ENCODE measurements at regions not wholly inside any gene's neighbourhood (a gene's known extent, or its start where the extent isn't known, plus 50 kb on each side); places are given as distances from the start of the nearest gene placed in this dataset.

DNA sequence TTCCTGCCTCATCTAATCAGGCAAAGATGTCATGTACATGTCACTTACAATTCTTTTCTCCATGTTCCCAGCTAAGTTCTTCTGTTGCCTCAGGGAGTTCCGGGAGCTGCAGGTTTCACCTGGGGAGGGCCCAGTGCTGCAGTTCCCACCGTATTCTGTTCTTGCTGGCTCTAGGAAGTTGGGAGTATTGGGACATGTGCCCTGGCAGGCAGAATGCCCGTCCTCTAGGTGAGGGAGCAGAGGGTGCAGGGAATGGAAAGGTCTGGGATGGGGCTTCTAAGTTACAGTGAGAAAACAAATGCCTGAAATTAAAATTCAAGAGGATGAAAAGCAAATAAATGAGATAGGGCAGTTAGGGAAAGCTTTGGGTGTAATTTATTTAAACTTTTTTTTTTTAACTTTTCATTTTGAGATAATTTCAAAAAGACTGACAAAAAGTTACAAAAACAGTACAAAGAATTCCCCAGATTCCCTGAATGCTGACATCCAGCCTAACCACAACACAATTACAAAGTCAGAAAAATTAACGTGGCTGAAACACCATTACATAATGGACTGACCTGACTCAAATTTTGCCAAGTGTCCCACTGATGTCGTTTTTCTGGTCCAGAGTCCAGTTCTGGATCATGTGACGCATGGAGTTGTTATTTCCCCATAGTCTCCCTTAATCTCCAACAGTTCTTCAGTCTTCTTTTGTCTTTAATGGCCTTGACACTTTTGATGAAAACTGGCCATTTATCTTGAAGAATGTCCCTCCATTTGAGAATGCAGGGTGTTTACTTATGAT lies 187.2 kb upstream of the MYL2 start (continued):
- TF ChIP-seq FOXA1 (IDR thresholded peaks at IDR 0.05) (no peak), HNF4A (conservative IDR thresholded peaks at IDR 0.05) (peak; percentile 87 to 95), RXRA (IDR thresholded peaks at IDR 0.05) (peak in 1 of 2 donors; percentile 64), ATF3 (IDR thresholded peaks at IDR 0.05) (no peak), TAF1 (conservative IDR thresholded peaks at IDR 0.05) (no peak), FOXA2 (IDR thresholded peaks at IDR 0.05) (no peak)

DNA sequence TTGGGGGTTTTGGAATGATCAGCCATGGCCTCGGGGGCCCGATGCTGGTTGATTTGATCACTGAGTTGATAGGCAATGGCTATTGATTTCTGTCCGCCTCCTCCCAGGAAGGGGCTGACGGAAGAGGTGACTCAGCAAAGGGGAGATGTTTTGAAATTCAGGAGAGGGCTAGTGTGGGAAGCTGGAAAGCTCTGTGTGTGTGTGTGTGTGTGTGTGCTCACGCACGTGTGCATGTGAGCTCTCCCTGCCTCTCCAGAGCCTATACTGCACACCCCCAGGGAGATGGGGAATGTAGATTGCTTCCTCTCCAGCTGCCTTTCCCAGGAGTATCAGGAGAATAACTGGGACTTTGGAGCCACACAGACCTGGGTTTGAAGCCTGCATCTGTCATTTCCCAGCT lies 184.9 kb upstream of the MYL2 start:
- TF ChIP-seq HNF4A (conservative IDR thresholded peaks at IDR 0.05) (peak in 1 of 2 donors; percentile 9), NR2F2 (IDR thresholded peaks at IDR 0.05) (no peak), RXRA (IDR thresholded peaks at IDR 0.05) (peak in 1 of 2 donors; percentile 24), EGR1 (IDR thresholded peaks at IDR 0.05; ENCODE audit: low read depth in 2 of 2) (no peak), JUND (IDR thresholded peaks at IDR 0.05) (peak; percentile 55 to 62), GABPA (IDR thresholded peaks at IDR 0.05 in 1 of 2, conservative IDR thresholded peaks at IDR 0.05 in 1 of 2) (no peak), ATF3 (IDR thresholded peaks at IDR 0.05) (peak; percentile 55), FOXA2 (IDR thresholded peaks at IDR 0.05) (no peak), REST (IDR thresholded peaks at IDR 0.05) (no peak), ZBTB33 (IDR thresholded peaks at IDR 0.05) (no peak), RAD21 (IDR thresholded peaks at IDR 0.05) (no peak)

DNA sequence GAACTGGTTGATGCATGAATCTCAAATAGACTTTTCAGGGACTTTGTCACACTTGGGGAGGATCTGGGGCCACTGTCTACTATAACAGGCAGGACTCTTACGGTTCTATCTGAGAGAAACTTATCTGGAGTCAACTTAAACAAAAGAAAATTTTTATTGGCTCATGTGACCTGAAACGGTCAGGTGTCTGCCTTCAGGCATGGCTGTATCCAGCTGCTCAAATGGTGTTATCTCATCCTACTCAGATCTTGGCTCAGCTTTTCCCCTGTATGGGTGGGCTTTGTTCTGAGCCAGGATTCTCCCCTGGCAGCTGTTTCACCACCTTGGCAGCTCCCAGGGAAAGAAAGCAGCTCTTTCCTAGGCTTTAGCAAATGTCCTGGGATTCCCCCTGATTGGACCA lies 183.2 kb upstream of the MYL2 start:
- DNase-seq (ENCODE audit: low spot score), result no peak
- Histone ChIP-seq H3K36me3 (ENCODE audit: control insufficient read depth in 4 of 4, insufficient read depth in 3 of 4, low read depth in 1 of 4, low read length in 3 of 4) (peaks cover 0 to 9% (median 0%) of the 10 kb centered on the region in 4 donors), H3K9me3 (ENCODE audit: control insufficient read depth in 4 of 4, low read length in 3 of 4) (no peaks in the 10 kb centered on the region), H3K9ac (ENCODE audit: low read depth in 1 of 2, low read length in 2 of 2) (no peak overlapping the region), H3K4me3 (ENCODE audit: low read depth in 1 of 3, low read length in 3 of 3) (no peak overlapping the region), H3K27ac (ENCODE audit: low read depth in 1 of 2, low read length in 2 of 2) (no peak overlapping the region), H3K27me3 (ENCODE audit: control insufficient read depth in 4 of 4, insufficient read depth in 4 of 4, low read length in 3 of 4) (no peaks in the 10 kb centered on the region), H3K4me1 (ENCODE audit: control insufficient read depth in 4 of 4, insufficient read depth in 4 of 4, low read length in 3 of 4) (peaks cover 9 to 58% (median 40%) of the 10 kb centered on the region in 4 donors)
- 85% methylated on average over 2 of the region's 2 CpGs for WGBS
- TF ChIP-seq EGR1 (IDR thresholded peaks at IDR 0.05; ENCODE audit: low read depth in 2 of 2) (no peak), FOXA2 (IDR thresholded peaks at IDR 0.05) (no peak), JUND (IDR thresholded peaks at IDR 0.05) (no peak), HNF4G (IDR thresholded peaks at IDR 0.05) (no peak), ATF3 (IDR thresholded peaks at IDR 0.05) (no peak), NR2F2 (IDR thresholded peaks at IDR 0.05) (no peak), TAF1 (conservative IDR thresholded peaks at IDR 0.05) (no peak), MAX (IDR thresholded peaks at IDR 0.05) (no peak), CTCF (IDR thresholded peaks at IDR 0.05; ENCODE audit: low read depth, low read length, missing input control) (no peak), RAD21 (IDR thresholded peaks at IDR 0.05) (no peak), ZBTB33 (IDR thresholded peaks at IDR 0.05) (no peak), FOXA1 (IDR thresholded peaks at IDR 0.05) (no peak), YY1 (IDR thresholded peaks at IDR 0.05) (no peak), RXRA (IDR thresholded peaks at IDR 0.05) (no peak)

More for the DNA sequence above, 184.9 kb upstream of the MYL2 start:
- Histone ChIP-seq H3K27ac (ENCODE audit: low read depth in 1 of 2, low read length in 2 of 2) (peak overlapping the region; percentile 32 to 55), H3K36me3 (ENCODE audit: control insufficient read depth in 4 of 4, insufficient read depth in 3 of 4, low read depth in 1 of 4, low read length in 3 of 4) (peaks cover 0 to 13% (median 3%) of the 10 kb centered on the region in 4 donors), H3K4me3 (ENCODE audit: low read depth in 1 of 3, low read length in 3 of 3) (no peak overlapping the region), H3K27me3 (ENCODE audit: control insufficient read depth in 4 of 4, insufficient read depth in 4 of 4, low read length in 3 of 4) (no peaks in the 10 kb centered on the region), H3K9me3 (ENCODE audit: control insufficient read depth in 4 of 4, low read length in 3 of 4) (no peaks in the 10 kb centered on the region), H3K4me1 (ENCODE audit: control insufficient read depth in 4 of 4, insufficient read depth in 4 of 4, low read length in 3 of 4) (peaks cover 9 to 46% (median 35%) of the 10 kb centered on the region in 4 donors), H3K9ac (ENCODE audit: low read depth in 1 of 2, low read length in 2 of 2) (no peak overlapping the region)
- DNase-seq (ENCODE audit: low spot score), result no peak
- 54% methylated on average over 6 of the region's 6 CpGs for WGBS
